ENCODE measurements at regions not wholly inside any gene's neighbourhood (a gene's known extent, or its start where the extent isn't known, plus 50 kb on each side); places are given as distances from the start of the nearest gene placed in this dataset.

GRCh38 chr12:84756961-84757360, 155.6 kb downstream of the SLC6A15 start:
- Histone ChIP-seq H3K4me3 (no peak overlapping the region), H3K27ac (no peak overlapping the region)

GRCh38 chr12:84745127-84745526, 167.5 kb downstream of the SLC6A15 start:
- no peak overlapping the region for H3K27ac ChIP-seq
- no peak overlapping the region for H3K4me3 ChIP-seq

- no peak overlapping the region for H3K27ac ChIP-seq
- no peak overlapping the region for H3K4me3 ChIP-seq
Measured at GRCh38 chr12:84741692-84742091, 170.9 kb downstream of the SLC6A15 start.

GRCh38 chr12:84741031-84741430, 171.6 kb downstream of the SLC6A15 start:
- Histone ChIP-seq H3K4me3 (no peak overlapping the region), H3K27ac (no peak overlapping the region)

- Histone ChIP-seq H3K4me3 (no peak overlapping the region), H3K27ac (no peak overlapping the region)
Measured at GRCh38 chr12:84740602-84741001, 172.0 kb downstream of the SLC6A15 start.

GRCh38 chr12:84738481-84738972, 174.1 kb downstream of the SLC6A15 start:
- no peak overlapping the region for H3K27ac ChIP-seq
- H3K4me3 ChIP-seq: no peak overlapping the region

- no peak overlapping the region for H3K4me3 ChIP-seq
- H3K27ac ChIP-seq: no peak overlapping the region
Measured at GRCh38 chr12:84732828-84733340, 179.7 kb downstream of the SLC6A15 start.

GRCh38 chr12:84730561-84731162, 181.9 kb downstream of the SLC6A15 start:
- no peak overlapping the region for H3K27ac ChIP-seq
- H3K4me3 ChIP-seq: no peak overlapping the region

- Histone ChIP-seq H3K27ac (no peak overlapping the region), H3K4me3 (no peak overlapping the region)
Measured at GRCh38 chr12:84727961-84728360, 184.6 kb downstream of the SLC6A15 start.

GRCh38 chr12:84726780-84727179, 185.8 kb downstream of the SLC6A15 start:
- Histone ChIP-seq H3K27ac (no peak overlapping the region), H3K4me3 (no peak overlapping the region)

GRCh38 chr12:84723988-84724387, 188.6 kb downstream of the SLC6A15 start:
- Histone ChIP-seq H3K27ac (no peak overlapping the region), H3K4me3 (no peak overlapping the region)

GRCh38 chr12:84719997-84720396, 192.6 kb downstream of the SLC6A15 start:
- H3K27ac ChIP-seq: peak overlapping the region in 1 of 21 experiments; percentile 6
- H3K4me3 ChIP-seq: no peak overlapping the region

GRCh38 chr12:84718906-84719305, 193.7 kb downstream of the SLC6A15 start:
- no peak overlapping the region for H3K27ac ChIP-seq
- no peak overlapping the region for H3K4me3 ChIP-seq

- Histone ChIP-seq H3K27ac (no peak overlapping the region), H3K4me3 (no peak overlapping the region)
Measured at GRCh38 chr12:84712747-84713146, 199.9 kb downstream of the SLC6A15 start.

- no peak overlapping the region for H3K27ac ChIP-seq
- H3K4me3 ChIP-seq: no peak overlapping the region
Measured at GRCh38 chr12:84706374-84706773, 206.2 kb downstream of the SLC6A15 start.

GRCh38 chr12:84704856-84705255, 207.7 kb downstream of the SLC6A15 start:
- Histone ChIP-seq H3K4me3 (no peak overlapping the region), H3K27ac (no peak overlapping the region)

- H3K27ac ChIP-seq: no peak overlapping the region
- no peak overlapping the region for H3K4me3 ChIP-seq
Measured at GRCh38 chr12:84702001-84702400, 210.6 kb downstream of the SLC6A15 start.

GRCh38 chr12:84701041-84701440, 211.6 kb downstream of the SLC6A15 start:
- Histone ChIP-seq H3K27ac (no peak overlapping the region), H3K4me3 (no peak overlapping the region)

GRCh38 chr12:84698576-84699333, 213.8 kb downstream of the SLC6A15 start:
- Histone ChIP-seq H3K4me3 (no peak overlapping the region), H3K27ac (no peak overlapping the region)

GRCh38 chr12:84696908-84697540, 215.6 kb downstream of the SLC6A15 start:
- no peak overlapping the region for H3K4me3 ChIP-seq
- H3K27ac ChIP-seq: no peak overlapping the region

GRCh38 chr12:84696281-84696680, 216.3 kb downstream of the SLC6A15 start:
- Histone ChIP-seq H3K4me3 (no peak overlapping the region), H3K27ac (no peak overlapping the region)

Measured in skin epidermis (tissue), 12 donors.